K562 (cell line): ENCODE measurements at regions not wholly inside any gene's neighbourhood (a gene's known extent, or its start where the extent isn't known, plus 50 kb on each side); places are given as distances from the start of the nearest gene placed in this dataset.

Source experiments
- CBX1 ChIP-seq: sonication (generic); IDR thresholded peaks from 2 replicates; pipeline ENCODE4 v1.6.1; 2016; ENCODE audit warnings: antibody characterized with exemption, low read depth, mild to moderate bottlenecking
- ESRRB ChIP-seq: fragments of 250-450 bp; sonication (Bioruptor Pico); IDR thresholded peaks from 2 replicates; pipeline ENCODE4 v1.5.0; 2020; ENCODE audit warnings: mild to moderate bottlenecking, moderate library complexity, borderline replicate concordance
- KDM1A ChIP-seq, 2 experiments: fragments of 450-650 bp; IDR thresholded peaks; 2 replicates each; pipeline ENCODE4 v1.6.1; 2016; ENCODE audit warnings: mild to moderate bottlenecking in 2 of 2
- MTA3 ChIP-seq: fragments of 450-650 bp; formaldehyde crosslinking; IDR thresholded peaks from 2 replicates; pipeline ENCODE4 v1.6.1; 2017; ENCODE audit warnings: mild to moderate bottlenecking, borderline replicate concordance
- NCOA6 ChIP-seq: fragments of 450-650 bp; IDR thresholded peaks from 2 replicates; pipeline ENCODE4 v1.6.1; 2017; ENCODE audit warnings: mild to moderate bottlenecking
- RB1 ChIP-seq: fragments of 450-650 bp; IDR thresholded peaks from 2 replicates; pipeline ENCODE4 v1.6.1; 2017; ENCODE audit warnings: low read depth, mild to moderate bottlenecking
- TRIM24 ChIP-seq, 2 experiments: fragments of 450-650 bp; IDR thresholded peaks; 2 replicates each; pipeline ENCODE4 v1.6.1; 2016
- VEZF1 ChIP-seq: fragments of 200-800 bp; sonication (Bioruptor generic); IDR thresholded peaks from 2 replicates; pipeline ENCODE4 v1.6.1; 2017; ENCODE audit warnings: missing genetic modification characterization, missing compliant biosample characterization
- ZNF354B ChIP-seq: fragments of 250-450 bp; sonication (Bioruptor Pico); IDR thresholded peaks from 2 replicates; pipeline ENCODE4 v1.4.0; 2020
- ZNF79 ChIP-seq: fragments of 250-450 bp; sonication (Bioruptor Pico); IDR thresholded peaks from 2 replicates; pipeline ENCODE4 v1.4.0; 2020; ENCODE audit warnings: low read depth, mild to moderate bottlenecking, moderate library complexity
- TF ChIP-seq, protein P1 (sequence below): fragments of 450-650 bp; IDR thresholded peaks from 2 replicates; pipeline ENCODE4 v1.6.1; 2016; ENCODE audit warnings: low read depth
- TF ChIP-seq, protein P2 (sequence below), 2 experiments: fragments of 200-800 bp in 1 of 2; sonication (Bioruptor generic) in 1 of 2; sonication (generic) in 1 of 2; formaldehyde crosslinking in 1 of 2; IDR thresholded peaks in 1 of 2; conservative IDR thresholded peaks in 1 of 2; 2 replicates each; pipeline versions ENCODE4 v1.5.0 to v1.6.1; 2016 to 2020; ENCODE audit warnings: missing compliant biosample characterization in 1 of 2, missing genetic modification characterization in 1 of 2, missing genetic modification reagents in 1 of 2
- TF ChIP-seq, protein P3 (sequence below): fragments of 250-450 bp; sonication (Bioruptor Pico); IDR thresholded peaks from 2 replicates; pipeline ENCODE4 v1.4.0; 2020; ENCODE audit warnings: mild to moderate bottlenecking, moderate library complexity

- TF ChIP-seq ZNF79 (CRISPR knock-in tag): no peak
- TF ChIP-seq, protein P1, sequence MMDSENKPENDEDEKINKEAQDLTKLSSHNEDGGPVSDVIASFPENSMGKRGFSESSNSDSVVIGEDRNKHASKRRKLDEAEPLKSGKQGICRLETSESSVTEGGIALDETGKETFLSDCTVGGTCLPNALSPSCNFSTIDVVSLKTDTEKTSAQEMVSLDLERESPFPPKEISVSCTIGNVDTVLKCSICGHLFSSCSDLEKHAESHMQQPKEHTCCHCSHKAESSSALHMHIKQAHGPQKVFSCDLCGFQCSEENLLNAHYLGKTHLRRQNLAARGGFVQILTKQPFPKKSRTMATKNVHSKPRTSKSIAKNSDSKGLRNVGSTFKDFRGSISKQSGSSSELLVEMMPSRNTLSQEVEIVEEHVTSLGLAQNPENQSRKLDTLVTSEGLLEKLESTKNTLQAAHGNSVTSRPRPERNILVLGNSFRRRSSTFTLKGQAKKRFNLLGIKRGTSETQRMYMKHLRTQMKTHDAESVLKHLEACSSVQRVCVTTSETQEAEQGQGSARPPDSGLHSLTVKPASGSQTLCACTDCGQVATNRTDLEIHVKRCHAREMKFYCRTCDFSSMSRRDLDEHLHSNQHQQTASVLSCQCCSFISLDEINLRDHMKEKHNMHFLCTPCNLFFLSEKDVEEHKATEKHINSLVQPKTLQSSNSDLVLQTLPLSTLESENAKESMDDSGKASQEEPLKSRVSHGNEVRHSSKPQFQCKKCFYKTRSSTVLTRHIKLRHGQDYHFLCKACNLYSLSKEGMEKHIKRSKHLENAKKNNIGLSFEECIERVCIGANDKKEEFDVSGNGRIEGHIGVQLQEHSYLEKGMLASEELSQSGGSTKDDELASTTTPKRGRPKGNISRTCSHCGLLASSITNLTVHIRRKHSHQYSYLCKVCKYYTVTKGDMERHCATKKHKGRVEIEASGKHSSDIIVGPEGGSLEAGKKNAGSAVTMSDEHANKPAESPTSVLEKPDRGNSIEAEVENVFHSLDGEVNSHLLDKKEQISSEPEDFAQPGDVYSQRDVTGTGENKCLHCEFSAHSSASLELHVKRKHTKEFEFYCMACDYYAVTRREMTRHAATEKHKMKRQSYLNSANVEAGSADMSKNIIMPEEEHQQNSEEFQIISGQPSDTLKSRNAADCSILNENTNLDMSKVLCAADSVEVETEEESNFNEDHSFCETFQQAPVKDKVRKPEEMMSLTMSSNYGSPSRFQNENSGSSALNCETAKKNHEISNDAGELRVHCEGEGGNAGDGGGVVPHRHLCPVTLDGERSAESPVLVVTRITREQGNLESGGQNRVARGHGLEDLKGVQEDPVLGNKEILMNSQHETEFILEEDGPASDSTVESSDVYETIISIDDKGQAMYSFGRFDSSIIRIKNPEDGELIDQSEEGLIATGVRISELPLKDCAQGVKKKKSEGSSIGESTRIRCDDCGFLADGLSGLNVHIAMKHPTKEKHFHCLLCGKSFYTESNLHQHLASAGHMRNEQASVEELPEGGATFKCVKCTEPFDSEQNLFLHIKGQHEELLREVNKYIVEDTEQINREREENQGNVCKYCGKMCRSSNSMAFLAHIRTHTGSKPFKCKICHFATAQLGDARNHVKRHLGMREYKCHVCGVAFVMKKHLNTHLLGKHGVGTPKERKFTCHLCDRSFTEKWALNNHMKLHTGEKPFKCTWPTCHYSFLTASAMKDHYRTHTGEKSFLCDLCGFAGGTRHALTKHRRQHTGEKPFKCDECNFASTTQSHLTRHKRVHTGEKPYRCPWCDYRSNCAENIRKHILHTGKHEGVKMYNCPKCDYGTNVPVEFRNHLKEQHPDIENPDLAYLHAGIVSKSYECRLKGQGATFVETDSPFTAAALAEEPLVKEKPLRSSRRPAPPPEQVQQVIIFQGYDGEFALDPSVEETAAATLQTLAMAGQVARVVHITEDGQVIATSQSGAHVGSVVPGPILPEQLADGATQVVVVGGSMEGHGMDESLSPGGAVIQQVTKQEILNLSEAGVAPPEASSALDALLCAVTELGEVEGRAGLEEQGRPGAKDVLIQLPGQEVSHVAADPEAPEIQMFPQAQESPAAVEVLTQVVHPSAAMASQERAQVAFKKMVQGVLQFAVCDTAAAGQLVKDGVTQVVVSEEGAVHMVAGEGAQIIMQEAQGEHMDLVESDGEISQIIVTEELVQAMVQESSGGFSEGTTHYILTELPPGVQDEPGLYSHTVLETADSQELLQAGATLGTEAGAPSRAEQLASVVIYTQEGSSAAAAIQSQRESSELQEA: no peak
- TF ChIP-seq, protein P2, sequence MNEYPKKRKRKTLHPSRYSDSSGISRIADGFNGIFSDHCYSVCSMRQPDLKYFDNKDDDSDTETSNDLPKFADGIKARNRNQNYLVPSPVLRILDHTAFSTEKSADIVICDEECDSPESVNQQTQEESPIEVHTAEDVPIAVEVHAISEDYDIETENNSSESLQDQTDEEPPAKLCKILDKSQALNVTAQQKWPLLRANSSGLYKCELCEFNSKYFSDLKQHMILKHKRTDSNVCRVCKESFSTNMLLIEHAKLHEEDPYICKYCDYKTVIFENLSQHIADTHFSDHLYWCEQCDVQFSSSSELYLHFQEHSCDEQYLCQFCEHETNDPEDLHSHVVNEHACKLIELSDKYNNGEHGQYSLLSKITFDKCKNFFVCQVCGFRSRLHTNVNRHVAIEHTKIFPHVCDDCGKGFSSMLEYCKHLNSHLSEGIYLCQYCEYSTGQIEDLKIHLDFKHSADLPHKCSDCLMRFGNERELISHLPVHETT (CRISPR knock-in tag; conservative IDR thresholded peaks at IDR 0.05 in 1 of 2, IDR thresholded peaks at IDR 0.05 in 1 of 2): 0 out of 4 replicates have a peak, but pooled peaks of 1 of the 2 experiments have one; percentile 41
- TF ChIP-seq ESRRB (CRISPR knock-in tag): no peak
- 0 out of 4 replicates have a peak, but pooled peaks of 1 of the 2 experiments have one; percentile 25 for TF ChIP-seq KDM1A (IDR thresholded peaks at IDR 0.05)
- no peak for TF ChIP-seq ZNF354B (CRISPR knock-in tag)
- no peak for TF ChIP-seq NCOA6
- TF ChIP-seq RB1: no peak
- no peak for TF ChIP-seq CBX1
- peak; percentile 10; the same call in 1 of the 2 replicates for TF ChIP-seq MTA3
- TF ChIP-seq TRIM24 (IDR thresholded peaks at IDR 0.05): peak; percentile 81 to 90
- TF ChIP-seq VEZF1 (CRISPR knock-in tag): no peak
- TF ChIP-seq, protein P3, sequence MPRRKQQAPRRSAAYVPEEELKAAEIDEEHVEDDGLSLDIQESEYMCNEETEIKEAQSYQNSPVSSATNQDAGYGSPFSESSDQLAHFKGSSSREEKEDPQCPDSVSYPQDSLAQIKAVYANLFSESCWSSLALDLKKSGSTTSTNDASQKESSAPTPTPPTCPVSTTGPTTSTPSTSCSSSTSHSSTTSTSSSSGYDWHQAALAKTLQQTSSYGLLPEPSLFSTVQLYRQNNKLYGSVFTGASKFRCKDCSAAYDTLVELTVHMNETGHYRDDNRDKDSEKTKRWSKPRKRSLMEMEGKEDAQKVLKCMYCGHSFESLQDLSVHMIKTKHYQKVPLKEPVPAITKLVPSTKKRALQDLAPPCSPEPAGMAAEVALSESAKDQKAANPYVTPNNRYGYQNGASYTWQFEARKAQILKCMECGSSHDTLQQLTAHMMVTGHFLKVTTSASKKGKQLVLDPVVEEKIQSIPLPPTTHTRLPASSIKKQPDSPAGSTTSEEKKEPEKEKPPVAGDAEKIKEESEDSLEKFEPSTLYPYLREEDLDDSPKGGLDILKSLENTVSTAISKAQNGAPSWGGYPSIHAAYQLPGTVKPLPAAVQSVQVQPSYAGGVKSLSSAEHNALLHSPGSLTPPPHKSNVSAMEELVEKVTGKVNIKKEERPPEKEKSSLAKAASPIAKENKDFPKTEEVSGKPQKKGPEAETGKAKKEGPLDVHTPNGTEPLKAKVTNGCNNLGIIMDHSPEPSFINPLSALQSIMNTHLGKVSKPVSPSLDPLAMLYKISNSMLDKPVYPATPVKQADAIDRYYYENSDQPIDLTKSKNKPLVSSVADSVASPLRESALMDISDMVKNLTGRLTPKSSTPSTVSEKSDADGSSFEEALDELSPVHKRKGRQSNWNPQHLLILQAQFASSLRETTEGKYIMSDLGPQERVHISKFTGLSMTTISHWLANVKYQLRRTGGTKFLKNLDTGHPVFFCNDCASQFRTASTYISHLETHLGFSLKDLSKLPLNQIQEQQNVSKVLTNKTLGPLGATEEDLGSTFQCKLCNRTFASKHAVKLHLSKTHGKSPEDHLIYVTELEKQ (CRISPR knock-in tag): no peak
Observed at GRCh38 chr12:123089631-123090353, 61.1 kb downstream of the PITPNM2 start (continued).
